ENCODE measurements at regions not wholly inside any gene's neighbourhood (a gene's known extent, or its start where the extent isn't known, plus 50 kb on each side); places are given as distances from the start of the nearest gene placed in this dataset.

- Histone ChIP-seq H2BK15ac (replicated peaks; ENCODE audit: low read depth) (no peak overlapping the region), H4K5ac (ENCODE audit: low read length) (no peak overlapping the region), H2BK120ac (ENCODE audit: low read depth, low read length) (no peak overlapping the region), H3K79me1 (ENCODE audit: low read length) (no peaks in the 10 kb centered on the region), H3K36me3 (ENCODE audit: control insufficient read depth, insufficient read depth, low read length) (no peaks in the 10 kb centered on the region), H3K4me1 (ENCODE audit: control insufficient read depth, low read depth, low read length) (no peaks in the 10 kb centered on the region), H3K4me3 (ENCODE audit: low read length) (no peak overlapping the region), H3K79me2 (ENCODE audit: control insufficient read depth, insufficient read depth, low read length) (no peaks in the 10 kb centered on the region), H3K9ac (ENCODE audit: low read length) (no peak overlapping the region), H2BK5ac (ENCODE audit: low read length) (no peak overlapping the region), H3K23ac (ENCODE audit: low read length) (no peak overlapping the region), H3K4ac (ENCODE audit: low read depth, low read length) (no peak overlapping the region), H3K27ac (ENCODE audit: low read depth, low read length) (no peak overlapping the region), H2AK5ac (ENCODE audit: low read length) (no peak overlapping the region), H3K4me2 (ENCODE audit: low read length) (no peak overlapping the region), H3K27me3 (ENCODE audit: insufficient read depth, low read length, poor library complexity) (no peaks in the 10 kb centered on the region), H3K56ac (ENCODE audit: low read length) (no peak overlapping the region), H3K18ac (ENCODE audit: low read length) (no peak overlapping the region), H4K8ac (ENCODE audit: low read depth, low read length) (no peak overlapping the region)
- no peak for DNase-seq
- no CpG with 5 or more reads among the region's 4 CpGs for WGBS (ENCODE audit: extremely low coverage, insufficient coverage, low lambda C conversion rate)
Measured at GRCh38 chr1:217270101-217270500, 360.8 kb downstream of the GPATCH2 start.

- Histone ChIP-seq H3K27me3 (ENCODE audit: insufficient read depth, low read length, poor library complexity) (no peaks in the 10 kb centered on the region), H2BK120ac (ENCODE audit: low read depth, low read length) (no peak overlapping the region), H2AK5ac (ENCODE audit: low read length) (no peak overlapping the region), H3K56ac (ENCODE audit: low read length) (no peak overlapping the region), H4K8ac (ENCODE audit: low read depth, low read length) (no peak overlapping the region), H3K9ac (ENCODE audit: low read length) (no peak overlapping the region), H2BK15ac (replicated peaks; ENCODE audit: low read depth) (no peak overlapping the region), H3K79me1 (ENCODE audit: low read length) (no peaks in the 10 kb centered on the region), H3K79me2 (ENCODE audit: control insufficient read depth, insufficient read depth, low read length) (no peaks in the 10 kb centered on the region), H3K4me1 (ENCODE audit: control insufficient read depth, low read depth, low read length) (no peaks in the 10 kb centered on the region), H3K4me3 (ENCODE audit: low read length) (no peak overlapping the region), H3K4ac (ENCODE audit: low read depth, low read length) (no peak overlapping the region), H3K27ac (ENCODE audit: low read depth, low read length) (no peak overlapping the region), H3K36me3 (ENCODE audit: control insufficient read depth, insufficient read depth, low read length) (no peaks in the 10 kb centered on the region), H2BK5ac (ENCODE audit: low read length) (no peak overlapping the region), H3K23ac (ENCODE audit: low read length) (no peak overlapping the region), H4K5ac (ENCODE audit: low read length) (no peak overlapping the region), H3K18ac (ENCODE audit: low read length) (no peak overlapping the region), H3K4me2 (ENCODE audit: low read length) (no peak overlapping the region)
- no CpG with 5 or more reads among the region's 5 CpGs for WGBS (ENCODE audit: extremely low coverage, insufficient coverage, low lambda C conversion rate)
- no peak for DNase-seq
Measured at GRCh38 chr1:217268058-217268457, 362.8 kb downstream of the GPATCH2 start.

- H3K79me1 ChIP-seq (ENCODE audit: low read length), result no peaks in the 10 kb centered on the region
- H3K36me3 ChIP-seq (ENCODE audit: control insufficient read depth, insufficient read depth, low read length), result no peaks in the 10 kb centered on the region
- no peak overlapping the region for H3K9ac ChIP-seq (ENCODE audit: low read length)
- H3K79me2 ChIP-seq (ENCODE audit: control insufficient read depth, insufficient read depth, low read length), result no peaks in the 10 kb centered on the region
- H4K5ac ChIP-seq (ENCODE audit: low read length), result no peak overlapping the region
- H3K4me2 ChIP-seq (ENCODE audit: low read length), result no peak overlapping the region
- H3K23ac ChIP-seq (ENCODE audit: low read length), result no peak overlapping the region
- H3K4me1 ChIP-seq (ENCODE audit: control insufficient read depth, low read depth, low read length), result no peaks in the 10 kb centered on the region
- H4K8ac ChIP-seq (ENCODE audit: low read depth, low read length), result no peak overlapping the region
- WGBS (ENCODE audit: extremely low coverage, insufficient coverage, low lambda C conversion rate), result no CpG with 5 or more reads among the region's 2 CpGs
- no peak overlapping the region for H2BK5ac ChIP-seq (ENCODE audit: low read length)
- no peak overlapping the region for H2AK5ac ChIP-seq (ENCODE audit: low read length)
- H3K56ac ChIP-seq (ENCODE audit: low read length), result no peak overlapping the region
- no peaks in the 10 kb centered on the region for H3K27me3 ChIP-seq (ENCODE audit: insufficient read depth, low read length, poor library complexity)
- H3K18ac ChIP-seq (ENCODE audit: low read length), result no peak overlapping the region
- no peak overlapping the region for H2BK120ac ChIP-seq (ENCODE audit: low read depth, low read length)
- no peak overlapping the region for H3K27ac ChIP-seq (ENCODE audit: low read depth, low read length)
- no peak overlapping the region for H2BK15ac ChIP-seq (replicated peaks; ENCODE audit: low read depth)
- no peak for DNase-seq
- H3K4ac ChIP-seq (ENCODE audit: low read depth, low read length), result no peak overlapping the region
- H3K4me3 ChIP-seq (ENCODE audit: low read length), result no peak overlapping the region
Measured at GRCh38 chr1:217261636-217262035, 369.3 kb downstream of the GPATCH2 start.

GRCh38 chr1:217260676-217261075, 370.2 kb downstream of the GPATCH2 start:
- Histone ChIP-seq H3K18ac (ENCODE audit: low read length) (no peak overlapping the region), H3K36me3 (ENCODE audit: control insufficient read depth, insufficient read depth, low read length) (no peaks in the 10 kb centered on the region), H3K4me2 (ENCODE audit: low read length) (no peak overlapping the region), H3K9ac (ENCODE audit: low read length) (no peak overlapping the region), H3K4me1 (ENCODE audit: control insufficient read depth, low read depth, low read length) (no peaks in the 10 kb centered on the region), H3K79me2 (ENCODE audit: control insufficient read depth, insufficient read depth, low read length) (no peaks in the 10 kb centered on the region), H3K79me1 (ENCODE audit: low read length) (no peaks in the 10 kb centered on the region), H4K8ac (ENCODE audit: low read depth, low read length) (no peak overlapping the region), H2BK5ac (ENCODE audit: low read length) (no peak overlapping the region), H2BK120ac (ENCODE audit: low read depth, low read length) (no peak overlapping the region), H3K4ac (ENCODE audit: low read depth, low read length) (no peak overlapping the region), H3K4me3 (ENCODE audit: low read length) (no peak overlapping the region), H2AK5ac (ENCODE audit: low read length) (no peak overlapping the region), H3K27ac (ENCODE audit: low read depth, low read length) (no peak overlapping the region), H3K27me3 (ENCODE audit: insufficient read depth, low read length, poor library complexity) (no peaks in the 10 kb centered on the region), H3K23ac (ENCODE audit: low read length) (no peak overlapping the region), H3K56ac (ENCODE audit: low read length) (no peak overlapping the region), H4K5ac (ENCODE audit: low read length) (no peak overlapping the region), H2BK15ac (replicated peaks; ENCODE audit: low read depth) (no peak overlapping the region)
- DNase-seq, result no peak
- no CpG with 5 or more reads among the region's 1 CpG for WGBS (ENCODE audit: extremely low coverage, insufficient coverage, low lambda C conversion rate)

GRCh38 chr1:217253985-217254384, 376.9 kb downstream of the GPATCH2 start:
- no peak for DNase-seq
- H3K4me2 ChIP-seq (ENCODE audit: low read length), result no peak overlapping the region
- H3K4me1 ChIP-seq (ENCODE audit: control insufficient read depth, low read depth, low read length), result no peaks in the 10 kb centered on the region
- H3K79me1 ChIP-seq (ENCODE audit: low read length), result no peaks in the 10 kb centered on the region
- no peak overlapping the region for H3K56ac ChIP-seq (ENCODE audit: low read length)
- no peak overlapping the region for H4K8ac ChIP-seq (ENCODE audit: low read depth, low read length)
- H3K4ac ChIP-seq (ENCODE audit: low read depth, low read length), result no peak overlapping the region
- H3K36me3 ChIP-seq (ENCODE audit: control insufficient read depth, insufficient read depth, low read length), result no peaks in the 10 kb centered on the region
- H3K23ac ChIP-seq (ENCODE audit: low read length), result no peak overlapping the region
- no peak overlapping the region for H3K18ac ChIP-seq (ENCODE audit: low read length)
- H2BK15ac ChIP-seq (replicated peaks; ENCODE audit: low read depth), result no peak overlapping the region
- no peak overlapping the region for H2AK5ac ChIP-seq (ENCODE audit: low read length)
- H3K27ac ChIP-seq (ENCODE audit: low read depth, low read length), result no peak overlapping the region
- H2BK5ac ChIP-seq (ENCODE audit: low read length), result no peak overlapping the region
- H3K27me3 ChIP-seq (ENCODE audit: insufficient read depth, low read length, poor library complexity), result no peaks in the 10 kb centered on the region
- no peaks in the 10 kb centered on the region for H3K79me2 ChIP-seq (ENCODE audit: control insufficient read depth, insufficient read depth, low read length)
- no peak overlapping the region for H4K5ac ChIP-seq (ENCODE audit: low read length)
- no peak overlapping the region for H2BK120ac ChIP-seq (ENCODE audit: low read depth, low read length)
- H3K9ac ChIP-seq (ENCODE audit: low read length), result no peak overlapping the region
- H3K4me3 ChIP-seq (ENCODE audit: low read length), result no peak overlapping the region

GRCh38 chr1:217253351-217253750, 377.5 kb downstream of the GPATCH2 start:
- Histone ChIP-seq H3K4ac (ENCODE audit: low read depth, low read length) (no peak overlapping the region), H2BK15ac (replicated peaks; ENCODE audit: low read depth) (no peak overlapping the region)
- WGBS (ENCODE audit: extremely low coverage, insufficient coverage, low lambda C conversion rate), result no CpG with 5 or more reads among the region's 2 CpGs

More at GRCh38 chr1:217253351-217253750, 377.5 kb downstream of the GPATCH2 start:
- H3K4me3 ChIP-seq (ENCODE audit: low read length), result no peak overlapping the region
- no peak overlapping the region for H4K8ac ChIP-seq (ENCODE audit: low read depth, low read length)
- no peak overlapping the region for H3K4me2 ChIP-seq (ENCODE audit: low read length)
- no peak overlapping the region for H3K56ac ChIP-seq (ENCODE audit: low read length)
- no peak overlapping the region for H3K23ac ChIP-seq (ENCODE audit: low read length)
- H2AK5ac ChIP-seq (ENCODE audit: low read length), result no peak overlapping the region
- no peaks in the 10 kb centered on the region for H3K36me3 ChIP-seq (ENCODE audit: control insufficient read depth, insufficient read depth, low read length)
- H3K27me3 ChIP-seq (ENCODE audit: insufficient read depth, low read length, poor library complexity), result no peaks in the 10 kb centered on the region
- H3K79me2 ChIP-seq (ENCODE audit: control insufficient read depth, insufficient read depth, low read length), result no peaks in the 10 kb centered on the region
- H2BK5ac ChIP-seq (ENCODE audit: low read length), result no peak overlapping the region
- no peak for DNase-seq
- no peaks in the 10 kb centered on the region for H3K79me1 ChIP-seq (ENCODE audit: low read length)
- no peaks in the 10 kb centered on the region for H3K4me1 ChIP-seq (ENCODE audit: control insufficient read depth, low read depth, low read length)
- no peak overlapping the region for H3K9ac ChIP-seq (ENCODE audit: low read length)
- H4K5ac ChIP-seq (ENCODE audit: low read length), result no peak overlapping the region
- H3K27ac ChIP-seq (ENCODE audit: low read depth, low read length), result no peak overlapping the region
- H3K18ac ChIP-seq (ENCODE audit: low read length), result no peak overlapping the region
- no peak overlapping the region for H2BK120ac ChIP-seq (ENCODE audit: low read depth, low read length)

All from mesendoderm (in vitro differentiated cells).